ENCODE measurements at regions not wholly inside any gene's neighbourhood (a gene's known extent, or its start where the extent isn't known, plus 50 kb on each side); places are given as distances from the start of the nearest gene placed in this dataset.

GRCh38 chrX:4764888-4765287, 1051.4 kb upstream of the PRKX start (continued):
- TF ChIP-seq SFPQ (IDR thresholded peaks at IDR 0.05; ENCODE audit: low read depth, low read length) (no peak), NR0B1 (IDR thresholded peaks at IDR 0.05; ENCODE audit: partially characterized antibody) (no peak), HINFP (tag; conservative IDR thresholded peaks at IDR 0.05; ENCODE audit: low read depth) (no peak), ZNF518B (CRISPR knock-in tag; IDR thresholded peaks at IDR 0.05) (no peak), CREB5 (CRISPR knock-in tag; IDR thresholded peaks at IDR 0.05) (no peak), MECOM (CRISPR knock-in tag; IDR thresholded peaks at IDR 0.05) (no peak), MEF2D (tag; conservative IDR thresholded peaks at IDR 0.05; ENCODE audit: low read depth) (no peak)
